GM23248 (cell line): ENCODE measurements at regions not wholly inside any gene's neighbourhood (a gene's known extent, or its start where the extent isn't known, plus 50 kb on each side); places are given as distances from the start of the nearest gene placed in this dataset.

Experiments
- EZH2 ChIP-seq: fragments of 200-600 bp; sonication (generic); IDR thresholded peaks from 2 replicates; pipeline ENCODE4 v1.6.1; 2018; ENCODE audit warnings: antibody characterized with exemption, mild to moderate bottlenecking; ENCODE audit not compliant: insufficient read depth, poor library complexity, severe bottlenecking
- EZH2phosphoT487 ChIP-seq: fragments of 200-600 bp; sonication (generic); IDR thresholded peaks from 2 replicates; pipeline ENCODE4 v1.6.1; 2018; ENCODE audit warnings: antibody characterized with exemption, moderate library complexity, mild to moderate bottlenecking, low read depth; ENCODE audit not compliant: insufficient read depth

- TF ChIP-seq EZH2 = no peak
- TF ChIP-seq EZH2phosphoT487 = no peak
These were observed 677.4 kb downstream of the SLITRK1 start for GRCh38 chr13:83204886-83205285.
